Posterior cingulate gyrus (tissue), 11 donors: ENCODE measurements at regions not wholly inside any gene's neighbourhood (a gene's known extent, or its start where the extent isn't known, plus 50 kb on each side); places are given as distances from the start of the nearest gene placed in this dataset.

ENCODE experiments used
- DNase-seq, 10 donors: peaks; one replicate each; pipeline versions ENCODE4 v3.0.0 to v3.0.0-alpha.2; 2020 to 2021; ENCODE audit warnings: mixed read lengths in 3 of 10
- intact Hi-C: fragments of 100-400 bp; cut with DNase I; formaldehyde crosslinking; loops from one replicate; pipeline ENCODE4 v1.15.1; 2023

DNA sequence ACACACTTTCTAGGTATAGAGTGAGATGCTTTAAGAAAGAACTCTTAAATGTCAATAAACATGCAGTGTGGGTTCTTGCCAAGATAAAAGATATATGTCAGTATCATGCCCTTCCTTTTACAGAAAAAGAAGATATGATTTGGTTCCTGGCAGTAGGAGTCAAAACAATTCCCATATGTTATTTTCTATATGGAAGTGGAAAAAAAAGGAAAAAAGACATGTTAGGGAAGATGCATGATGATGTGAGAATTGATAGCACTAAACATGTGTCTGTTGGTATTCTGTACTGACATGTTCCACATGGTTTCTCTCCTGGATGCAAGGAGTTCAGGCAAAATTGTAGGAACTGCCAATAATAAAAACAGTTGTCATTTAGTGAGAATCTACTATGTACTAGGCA is 318.8 kb upstream of the DACH1 start:
- DNase-seq = no peak
- intact Hi-C loops = no loop called here

DNA sequence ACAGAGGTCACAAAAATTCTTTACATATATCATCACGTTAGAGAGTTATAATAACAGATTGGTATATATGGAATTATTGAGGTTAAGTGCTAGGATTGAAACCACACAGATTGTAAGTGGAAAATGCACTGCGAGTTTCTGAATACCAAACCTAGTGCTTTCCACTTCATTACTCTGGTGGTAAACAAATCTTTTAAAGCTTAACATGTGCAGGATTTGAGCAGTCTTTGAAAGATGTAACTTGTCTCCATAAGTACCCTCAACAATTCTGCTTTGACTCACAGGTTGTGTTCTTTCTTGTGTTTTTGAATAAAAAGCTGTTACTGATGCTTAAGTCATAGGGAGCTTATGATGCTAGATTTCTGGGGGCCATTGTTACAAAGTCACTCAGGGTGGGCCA is 314.7 kb upstream of the DACH1 start:
- no peak for DNase-seq

DNA sequence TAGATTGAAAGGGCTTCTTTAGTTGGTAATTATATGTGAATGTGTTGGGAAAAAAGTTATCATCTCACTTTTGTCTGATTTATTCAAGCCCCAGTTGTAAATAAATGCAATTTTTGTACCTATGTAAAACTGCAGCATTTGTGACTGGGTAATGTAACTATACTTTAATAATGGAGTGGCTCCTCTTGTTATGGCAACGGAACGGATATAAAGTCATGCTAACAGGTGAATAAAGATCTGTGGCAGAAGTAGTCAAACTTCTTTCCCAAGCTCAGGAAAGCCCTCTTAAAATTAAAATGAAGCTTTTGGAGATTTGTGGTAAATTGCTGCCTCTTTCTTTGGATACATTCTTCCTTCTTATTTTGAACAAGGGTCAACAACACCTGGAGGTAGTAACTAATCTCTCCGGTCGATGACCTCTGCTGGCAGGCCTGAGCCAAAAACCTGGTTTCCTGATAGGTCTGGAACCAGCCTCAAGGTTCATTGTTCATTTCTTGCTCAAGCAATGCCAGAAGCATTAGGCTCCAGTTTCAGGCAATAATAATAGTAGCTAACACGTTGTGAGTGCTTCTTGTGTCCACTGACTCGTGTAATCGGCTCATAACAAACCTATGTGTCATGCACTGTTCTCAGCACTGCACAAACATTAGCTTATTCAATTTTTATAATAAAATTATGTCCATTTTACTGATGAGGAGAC is 313.4 kb upstream of the DACH1 start:
- no peak for DNase-seq
- intact Hi-C loops = no loop called here

More for the DNA sequence above, 314.7 kb upstream of the DACH1 start:
- intact Hi-C loops = no loop called here

DNA sequence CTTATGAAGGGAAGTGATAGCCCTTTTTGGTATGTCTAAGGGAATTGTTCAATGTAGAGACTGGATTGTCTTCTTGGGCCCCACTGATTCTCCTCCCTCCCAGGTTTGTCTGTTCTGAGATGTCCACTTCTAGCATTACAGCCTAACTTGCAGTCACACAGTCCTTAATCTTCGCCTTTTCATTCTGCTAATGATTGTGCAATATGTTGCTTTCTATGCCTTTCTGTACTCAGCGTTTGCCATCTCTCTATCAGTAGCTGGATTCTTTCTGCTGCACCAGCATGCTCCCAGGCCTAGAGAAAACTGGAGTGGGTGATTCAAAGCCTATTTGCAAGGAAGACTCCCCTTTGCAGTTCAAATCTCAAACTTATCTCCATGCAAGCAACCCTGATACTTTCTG is 307.5 kb upstream of the DACH1 start:
- intact Hi-C loops = no loop called here
- no peak for DNase-seq

DNA sequence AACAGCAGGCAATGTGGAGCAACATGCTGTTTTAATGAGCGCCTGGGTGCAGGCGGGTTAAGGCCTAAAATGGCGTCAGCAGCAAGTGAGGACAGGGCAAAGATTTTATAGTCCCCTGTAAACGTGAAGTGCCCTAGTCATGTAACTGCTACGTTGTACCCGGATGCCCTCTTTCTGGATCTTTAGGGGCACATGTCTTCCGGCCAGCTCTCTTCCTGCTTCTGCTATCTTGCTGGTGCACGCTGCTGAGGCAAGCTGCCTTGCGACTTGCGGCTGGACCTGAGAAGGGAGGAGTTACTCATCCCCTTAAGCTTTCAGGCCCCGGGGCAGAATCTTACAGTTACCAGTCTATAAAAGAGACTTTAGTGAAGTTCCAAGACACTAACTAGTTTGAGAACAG is 303.6 kb upstream of the DACH1 start:
- intact Hi-C loops = no loop called here
- DNase-seq = no peak

DNA sequence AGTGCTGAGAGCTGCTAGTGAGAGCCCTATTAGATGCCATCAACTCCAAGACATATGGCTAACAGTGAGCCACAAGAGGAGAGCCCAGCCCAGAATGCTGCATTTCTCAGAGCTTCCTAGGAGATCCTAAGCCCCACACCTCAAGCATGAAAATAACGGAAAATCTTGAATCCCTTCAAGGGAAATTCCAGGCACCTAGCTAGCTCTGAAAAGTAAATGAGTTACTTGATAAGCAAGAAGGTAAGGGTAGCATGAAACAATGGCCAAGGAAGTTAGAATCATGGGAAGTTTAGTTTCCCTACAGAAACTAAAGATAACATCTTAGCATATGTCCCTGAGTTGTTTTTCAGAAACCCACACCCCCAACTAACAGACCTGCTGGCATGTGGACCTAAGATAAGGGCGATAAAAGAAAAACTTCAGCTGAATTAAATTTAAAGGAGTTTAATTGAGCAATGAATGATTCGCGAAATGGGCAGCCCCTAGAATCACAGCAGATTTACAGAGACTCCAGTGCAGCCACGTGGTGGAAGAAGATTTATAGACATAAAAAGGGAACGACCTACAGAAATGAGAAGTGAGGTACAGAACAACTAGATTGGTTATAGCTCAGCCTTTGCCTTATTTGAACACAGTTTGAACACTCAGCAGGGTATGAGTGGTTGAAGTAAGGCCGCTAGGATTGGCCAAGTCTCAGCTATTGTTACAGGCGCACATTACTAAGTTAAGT is 301.3 kb upstream of the DACH1 start:
- no peak for DNase-seq
- intact Hi-C loops = no loop called here

DNA sequence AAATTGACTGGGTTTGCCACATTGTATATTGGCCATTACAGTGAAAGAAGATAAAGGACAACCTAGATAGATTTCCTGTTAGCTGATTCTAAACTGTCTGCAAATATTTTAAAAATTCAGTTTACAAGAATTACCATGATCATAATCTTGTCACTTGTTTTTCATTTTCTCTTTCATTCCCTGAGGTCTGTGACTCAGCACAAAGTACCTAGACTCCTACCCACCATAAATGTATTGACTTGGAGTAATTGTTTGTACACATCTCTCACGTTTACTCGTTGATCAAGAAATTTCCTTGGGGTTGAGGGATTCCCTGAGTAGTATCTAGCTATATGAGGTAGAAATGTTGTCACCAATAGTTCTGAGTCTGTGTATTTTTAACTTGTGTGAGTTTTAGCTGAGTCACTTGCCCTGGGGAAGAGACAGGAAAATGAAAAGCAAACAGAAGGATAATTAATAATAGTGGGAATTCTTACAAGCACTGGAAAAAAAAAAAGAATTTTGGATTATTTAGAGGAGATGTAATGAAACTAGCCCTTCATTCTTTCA is 299.2 kb upstream of the DACH1 start:
- intact Hi-C loops = no loop called here
- DNase-seq = no peak

DNA sequence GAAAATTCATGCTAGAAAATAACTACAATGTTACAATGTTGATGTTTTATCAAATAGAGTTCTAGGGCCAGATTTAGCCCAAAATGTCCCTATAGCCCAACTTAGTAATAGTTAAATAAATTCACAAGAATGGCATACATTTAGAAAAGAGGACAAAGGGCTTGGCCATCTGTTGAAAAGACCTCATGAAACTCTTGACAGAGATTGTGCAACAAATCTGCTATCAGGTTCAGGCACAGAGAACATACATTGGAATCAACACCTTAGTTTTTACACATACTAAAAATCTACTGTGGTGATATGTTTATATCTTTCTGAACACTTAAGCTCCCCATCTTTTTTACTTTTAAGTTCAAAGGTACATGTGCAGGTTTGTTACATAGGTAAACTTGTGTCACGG is 298.3 kb upstream of the DACH1 start:
- intact Hi-C loops = no loop called here
- no peak for DNase-seq

DNA sequence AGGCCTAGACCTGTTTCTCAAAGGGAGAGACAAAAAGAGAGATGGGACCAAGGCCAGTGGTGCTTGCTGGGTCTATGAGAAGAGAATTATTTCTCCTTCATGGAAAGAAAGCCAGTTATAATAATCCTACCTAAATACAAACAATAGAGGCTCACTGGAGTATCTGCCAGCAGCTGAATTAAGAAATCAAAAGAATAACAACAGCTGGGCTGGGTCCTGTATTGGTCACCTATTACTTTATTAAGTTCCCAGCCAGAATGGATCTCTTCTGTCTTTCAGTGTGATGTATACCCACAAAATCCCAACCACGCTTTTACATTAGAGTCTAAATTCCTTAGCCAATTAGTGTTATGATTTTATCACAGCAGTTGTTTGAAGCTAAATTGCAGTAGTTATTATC is 297.8 kb upstream of the DACH1 start:
- intact Hi-C loops = no loop called here
- DNase-seq = no peak

DNA sequence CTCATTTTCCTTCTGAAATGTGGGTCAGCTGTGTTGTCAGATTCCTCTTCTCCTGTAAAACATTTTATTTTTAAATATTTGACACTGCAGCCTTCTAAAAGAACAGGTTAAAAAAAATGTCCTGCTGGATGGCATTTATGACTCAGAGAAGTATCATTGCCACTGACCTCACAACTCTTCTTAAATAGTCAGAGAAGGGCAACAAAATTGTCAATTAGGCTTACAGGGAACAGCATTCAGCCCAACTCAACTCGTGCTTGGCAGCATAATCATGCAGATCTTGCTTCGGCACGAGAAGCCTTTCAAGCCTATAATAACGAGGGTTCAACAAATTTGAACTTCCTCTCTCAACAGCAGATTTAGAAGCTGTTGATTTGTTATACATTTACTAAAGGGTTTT is 296.7 kb upstream of the DACH1 start:
- DNase-seq = no peak

DNA sequence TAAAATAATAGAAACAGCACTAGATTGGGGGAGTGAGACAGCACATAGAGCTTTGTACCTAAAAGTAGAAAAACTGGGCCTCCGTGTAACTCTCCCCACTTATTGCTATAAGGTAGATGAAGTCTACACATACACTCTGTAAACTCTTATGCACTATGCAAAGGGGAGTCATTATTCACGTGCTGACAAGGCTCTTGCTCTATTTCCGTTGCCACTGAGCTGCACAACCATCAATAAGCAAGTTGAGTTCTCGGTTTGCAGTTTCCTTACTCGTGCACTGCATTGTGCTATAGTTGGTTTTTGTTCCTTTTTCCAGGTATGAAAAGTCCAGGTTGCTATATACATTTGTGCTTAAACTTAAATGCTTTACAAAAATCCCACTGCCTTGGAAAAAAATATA is 294.0 kb upstream of the DACH1 start:
- DNase-seq = no peak
- intact Hi-C loops = no loop called here

More for the DNA sequence above, 296.7 kb upstream of the DACH1 start:
- intact Hi-C loops = no loop called here

DNA sequence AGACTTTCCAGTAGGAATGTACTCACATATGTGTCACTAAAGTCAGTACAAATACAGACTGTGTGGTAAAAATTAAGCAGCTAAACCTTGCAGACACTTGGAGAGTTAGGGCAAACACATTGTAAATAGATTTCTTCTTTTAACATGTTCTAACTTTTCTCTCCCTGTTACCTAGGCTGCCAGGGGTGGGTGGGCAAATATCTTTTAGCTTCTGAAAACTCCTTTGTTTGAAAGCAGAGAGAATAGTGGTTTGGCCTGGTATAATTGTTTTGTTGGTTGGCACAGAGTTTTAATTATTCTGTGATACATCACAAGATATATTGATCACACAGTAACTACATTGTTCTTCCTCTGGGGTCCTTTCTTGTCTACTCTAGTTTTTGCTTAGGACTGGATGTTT is 289.8 kb upstream of the DACH1 start:
- intact Hi-C loops = no loop called here
- no peak for DNase-seq

DNA sequence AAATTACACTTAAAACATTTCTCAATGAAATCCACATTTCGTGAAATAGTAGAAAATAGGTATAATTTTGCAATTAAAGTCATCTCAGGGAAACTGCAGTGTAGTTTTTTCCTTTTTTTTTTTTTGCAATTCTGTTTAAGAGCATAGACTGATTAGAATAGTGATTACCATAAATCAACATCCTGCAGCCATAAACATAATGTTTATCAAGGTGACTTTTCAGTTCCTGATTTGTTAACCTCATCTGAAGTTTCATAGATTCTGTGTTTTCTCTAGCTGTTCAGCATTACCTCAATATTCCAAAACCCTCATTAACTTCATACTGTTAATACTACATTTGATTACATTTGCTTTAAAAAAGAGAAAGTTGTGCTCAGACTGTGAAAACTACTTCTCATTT is 286.3 kb upstream of the DACH1 start:
- intact Hi-C loops = no loop called here
- no peak for DNase-seq

DNA sequence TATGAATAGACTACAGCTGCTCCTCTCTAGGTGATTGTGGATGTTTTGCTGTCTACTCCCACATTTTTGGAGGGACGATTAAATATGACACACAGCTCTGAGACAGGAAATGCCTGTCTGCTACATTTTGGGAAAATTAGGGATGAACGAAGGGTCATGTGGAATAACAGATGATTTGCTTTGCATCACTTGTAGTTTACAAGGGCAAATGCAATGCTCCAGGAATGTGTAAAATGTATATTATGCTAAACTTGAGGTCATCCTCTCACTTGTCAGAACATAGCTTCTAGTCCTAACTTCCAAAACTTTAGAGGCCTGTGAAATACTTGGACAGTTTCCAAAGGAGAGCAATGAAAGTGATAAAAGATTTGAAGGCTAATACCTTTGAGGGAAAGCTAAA is 284.2 kb upstream of the DACH1 start:
- DNase-seq = no peak
- intact Hi-C loops = no loop called here

DNA sequence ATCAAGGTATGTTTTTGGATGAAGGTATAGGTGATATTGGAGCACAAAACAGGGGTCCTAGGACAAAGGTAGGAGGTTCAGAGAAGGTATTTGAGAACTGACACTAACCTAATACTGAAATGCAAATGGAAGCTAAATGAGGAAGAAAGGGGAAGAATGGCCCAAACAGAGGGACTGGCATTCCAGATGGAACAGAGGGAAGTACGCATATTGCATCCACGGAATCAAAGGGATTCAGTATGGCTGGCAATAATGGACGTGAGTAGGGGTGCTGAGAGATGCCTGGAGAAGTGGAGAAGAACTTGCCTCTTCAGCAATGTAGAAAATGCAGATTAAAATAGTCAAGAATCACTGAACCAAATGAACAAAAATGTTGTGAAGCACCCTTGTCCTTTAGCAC is 283.5 kb upstream of the DACH1 start:
- intact Hi-C loops = no loop called here
- no peak for DNase-seq

DNA sequence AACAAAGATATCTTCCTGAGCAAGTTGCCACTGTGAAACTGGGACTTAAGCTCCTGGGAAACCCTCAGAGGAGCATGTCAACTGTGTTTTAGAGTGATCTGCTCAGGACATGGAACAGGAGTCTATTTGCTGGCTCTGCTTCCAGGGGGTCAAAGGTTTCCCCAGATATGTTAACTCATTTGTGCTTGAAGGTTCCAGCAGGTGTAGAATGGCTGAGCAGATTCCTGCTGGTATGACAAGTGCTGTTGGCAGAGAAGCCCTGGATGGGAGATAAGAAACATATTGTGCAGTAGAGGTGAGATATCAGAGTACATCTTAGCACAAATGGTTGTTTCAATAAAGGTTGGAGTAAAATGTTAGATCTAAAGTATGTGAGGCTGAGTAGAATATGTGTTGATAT is 282.7 kb upstream of the DACH1 start:
- no peak for DNase-seq
- intact Hi-C loops = no loop called here

DNA sequence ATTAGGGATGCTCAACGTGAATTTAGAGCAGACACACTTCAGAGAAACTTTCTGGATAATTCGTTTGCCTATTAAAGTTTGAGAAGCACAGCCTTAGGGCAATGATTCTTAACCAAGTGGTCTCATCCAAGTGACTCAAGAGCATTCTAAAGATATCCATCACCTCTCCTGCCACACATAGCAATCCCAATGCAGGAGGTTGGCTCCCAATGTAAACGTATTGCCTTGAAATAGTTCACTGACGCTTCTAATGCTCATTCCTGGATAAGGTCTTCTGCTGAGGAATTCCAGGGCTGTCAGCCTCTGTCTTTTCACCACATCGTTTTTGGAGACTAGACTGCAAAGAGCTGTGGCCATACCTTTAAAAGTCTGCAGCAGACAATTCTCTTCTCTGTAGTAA is 279.8 kb upstream of the DACH1 start:
- intact Hi-C loops = no loop called here
- DNase-seq = no peak

DNA sequence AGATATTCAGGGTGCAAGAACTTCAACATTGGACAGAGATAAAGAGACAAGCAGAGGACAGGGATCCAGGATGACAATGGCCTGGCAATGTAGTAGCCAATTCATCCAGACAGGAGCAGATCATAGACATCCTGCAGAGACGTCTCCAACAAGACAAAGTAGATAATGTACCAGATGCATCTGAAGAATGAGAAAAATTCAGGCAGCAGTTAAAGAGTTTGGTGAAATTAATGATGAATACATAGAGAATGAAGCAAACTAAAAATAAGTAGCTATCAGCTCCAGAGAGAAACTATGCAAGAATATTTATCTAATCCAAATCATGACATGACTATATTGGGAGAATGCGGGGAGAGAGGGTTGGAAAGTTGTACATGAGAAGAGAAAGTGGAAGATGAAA is 278.4 kb upstream of the DACH1 start:
- DNase-seq = no peak

DNA sequence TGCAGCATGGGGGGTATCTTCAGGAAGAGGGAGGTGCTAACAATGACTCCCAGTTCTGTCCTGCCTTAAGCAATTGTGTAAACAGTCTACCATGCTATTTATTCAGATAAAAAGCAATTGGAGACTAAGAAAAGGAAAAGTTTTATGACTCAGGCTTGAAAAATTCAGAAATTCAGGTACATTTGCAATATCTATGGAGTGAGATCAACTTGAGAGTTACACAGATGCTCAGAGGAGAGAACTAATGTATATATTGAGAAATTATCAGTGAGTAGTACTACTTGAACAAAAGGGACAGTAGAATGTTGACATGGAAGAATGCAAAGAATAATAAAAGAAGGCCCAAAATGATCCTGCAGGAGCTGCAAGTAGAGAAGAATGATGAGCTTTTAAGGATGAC is 277.6 kb upstream of the DACH1 start:
- no peak for DNase-seq
- intact Hi-C loops = no loop called here

More for the DNA sequence above, 278.4 kb upstream of the DACH1 start:
- intact Hi-C loops = no loop called here

DNA sequence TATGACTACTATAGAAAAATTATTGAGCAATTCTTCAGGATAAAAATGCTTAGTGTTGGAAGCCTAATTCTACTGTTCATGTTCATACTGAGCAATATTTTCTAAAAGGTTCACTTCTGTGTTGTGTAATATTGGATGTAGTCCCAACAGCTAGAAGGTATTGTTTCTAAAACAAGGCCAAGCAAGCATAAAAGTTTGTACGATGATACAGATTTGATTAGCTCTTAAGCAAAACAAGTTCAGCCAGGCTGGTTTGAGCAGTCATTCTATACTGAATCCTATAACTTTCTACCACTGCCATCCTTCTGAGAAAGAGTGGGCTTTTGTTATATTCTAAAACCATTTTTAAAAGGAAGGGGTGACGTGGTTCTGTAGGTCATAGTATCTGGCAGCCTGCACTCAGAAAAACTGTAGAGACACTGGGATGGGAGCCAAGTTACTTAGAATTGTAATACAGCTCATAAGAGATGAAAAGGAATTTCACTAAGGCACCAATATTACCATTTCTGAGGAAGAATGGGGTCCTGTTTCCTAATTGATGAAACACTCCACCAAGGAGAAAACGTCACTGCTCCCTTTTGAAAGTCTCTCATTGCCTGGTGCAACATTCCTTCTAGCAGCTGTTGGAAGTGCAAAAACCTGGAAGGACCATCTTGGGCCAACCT is 275.0 kb upstream of the DACH1 start:
- intact Hi-C loops = no loop called here
- no peak for DNase-seq

DNA sequence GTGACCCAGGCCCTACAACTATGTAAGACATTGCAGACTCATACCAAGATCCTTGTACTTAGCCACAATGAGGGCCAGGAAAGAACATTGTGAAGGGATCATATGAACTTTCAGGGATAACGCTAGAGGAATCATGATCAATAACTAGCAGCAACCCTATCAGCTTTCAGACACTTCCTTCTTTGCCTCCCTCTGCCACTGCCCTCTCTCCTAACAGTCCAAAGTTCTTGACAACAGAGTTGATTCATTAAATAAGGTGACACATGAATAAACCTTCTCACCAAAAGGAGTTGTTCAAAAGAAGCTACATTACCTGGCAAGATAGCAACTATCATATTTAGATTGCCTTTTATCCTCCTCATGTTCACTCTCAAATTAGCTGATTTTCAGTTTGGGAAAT is 272.2 kb upstream of the DACH1 start:
- intact Hi-C loops = no loop called here
- no peak for DNase-seq

DNA sequence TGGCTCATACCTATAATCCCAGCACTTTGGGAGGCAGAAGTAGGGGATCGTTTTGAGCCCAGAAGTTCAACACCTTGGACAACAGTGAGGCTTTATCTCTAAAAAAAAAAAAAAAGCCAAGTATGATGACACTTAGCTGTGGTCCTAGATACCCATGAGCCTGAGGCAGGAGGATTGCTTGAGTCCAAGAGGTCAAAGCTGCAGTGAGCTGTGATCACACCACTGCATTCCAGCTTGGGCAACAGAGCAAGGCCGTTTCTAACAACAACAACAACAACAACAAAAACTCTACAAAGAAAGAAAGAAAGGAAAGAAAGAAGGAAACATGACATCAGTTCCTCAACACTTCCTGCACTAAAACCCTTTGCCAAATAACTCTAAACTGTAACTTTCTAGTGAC is 265.1 kb upstream of the DACH1 start:
- DNase-seq = no peak
- intact Hi-C loops = no loop called here
